GM21737 (cell line): ENCODE measurements at regions not wholly inside any gene's neighbourhood (a gene's known extent, or its start where the extent isn't known, plus 50 kb on each side); places are given as distances from the start of the nearest gene placed in this dataset.

Experiments used
- ATAC-seq: cut with Tn5 transposase; IDR thresholded peaks from one replicate; pipeline ENCODE4 v1.9.1; 2021; ENCODE audit warnings: mild to moderate bottlenecking, moderate library complexity; ENCODE audit not compliant: unreplicated experiment

- no peak for ATAC-seq
These were observed 414.7 kb downstream of the TLE4 start for GRCh38 chr9:79986437-79986836.

GRCh38 chr9:79985772-79986171 lies 414.0 kb downstream of the TLE4 start:
- ATAC-seq, result no peak

DNA sequence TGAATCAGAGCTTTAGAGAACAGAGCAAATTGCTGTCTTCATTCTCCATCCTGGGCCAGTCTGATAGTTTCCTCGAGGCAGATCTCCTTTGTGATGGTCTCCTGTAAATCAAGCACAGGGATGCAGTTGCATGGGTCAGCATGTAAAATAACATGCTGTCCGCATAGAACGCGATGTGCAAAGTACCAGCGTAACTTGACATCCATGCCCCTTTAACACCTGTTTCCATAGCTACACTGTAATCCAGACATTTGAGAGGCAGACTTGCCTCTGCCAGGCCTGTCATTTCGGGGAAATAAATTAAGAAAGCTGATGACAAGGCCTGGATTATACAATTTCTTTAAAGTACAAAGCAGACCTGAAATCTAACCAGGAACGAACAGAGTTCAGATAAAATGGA lies 413.5 kb downstream of the TLE4 start:
- ATAC-seq, result no peak

- ATAC-seq, result no peak
These were observed 412.8 kb downstream of the TLE4 start for GRCh38 chr9:79984429-79985067.

- no peak for ATAC-seq
These were observed 408.7 kb downstream of the TLE4 start for GRCh38 chr9:79980432-79980831.

DNA sequence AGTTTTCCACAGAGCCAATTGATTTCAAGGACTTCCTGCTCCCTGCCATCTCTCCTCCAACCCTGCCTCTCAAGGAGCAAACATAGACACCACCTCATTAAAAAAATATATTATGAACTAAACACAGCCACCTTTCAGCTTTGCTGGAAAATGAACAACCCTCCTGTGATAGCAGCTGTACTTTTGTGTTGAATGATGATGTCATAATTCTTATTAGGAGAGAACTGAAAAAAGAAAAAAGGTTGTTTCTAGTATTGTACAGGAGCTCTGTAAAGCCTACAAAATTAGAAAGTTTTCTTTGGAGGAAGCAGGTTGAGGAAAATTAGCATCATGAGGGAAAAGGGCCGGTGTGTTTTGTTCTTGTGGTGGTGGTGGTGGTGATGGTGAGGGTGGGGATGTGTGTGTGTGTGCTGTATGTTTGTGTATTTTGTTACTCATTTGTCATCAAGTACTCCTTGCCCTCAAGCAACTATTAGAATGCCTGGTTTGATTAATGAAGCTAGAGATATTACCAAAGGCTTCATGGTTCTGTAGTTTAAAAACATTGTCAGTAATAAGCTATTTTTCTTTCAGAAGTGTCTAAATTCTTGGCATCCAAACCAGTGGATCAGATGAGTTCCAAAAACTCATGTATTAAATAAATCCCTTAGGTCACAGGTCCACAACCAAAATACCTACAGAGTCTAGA lies 405.9 kb downstream of the TLE4 start:
- ATAC-seq, result no peak

DNA sequence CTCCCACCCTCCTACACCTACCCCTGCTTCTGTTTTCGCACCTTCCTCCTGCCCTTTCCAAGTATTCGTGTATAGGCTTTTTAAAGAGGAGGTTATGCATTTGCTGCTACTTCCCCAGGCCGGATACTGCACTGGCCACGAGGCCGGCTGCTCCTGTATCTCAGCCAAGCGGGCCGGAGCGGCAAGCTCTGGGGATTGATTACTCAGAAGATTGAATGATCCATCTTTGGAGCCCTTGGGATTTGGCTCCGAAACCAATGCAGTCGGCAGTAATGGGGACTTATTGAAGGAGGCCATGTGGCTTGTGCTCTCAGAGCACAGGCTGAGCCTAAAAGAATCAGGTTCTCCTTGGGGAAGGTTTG lies 405.3 kb downstream of the TLE4 start:
- ATAC-seq, result no peak

GRCh38 chr9:79976257-79977073 lies 404.7 kb downstream of the TLE4 start:
- no peak for ATAC-seq

DNA sequence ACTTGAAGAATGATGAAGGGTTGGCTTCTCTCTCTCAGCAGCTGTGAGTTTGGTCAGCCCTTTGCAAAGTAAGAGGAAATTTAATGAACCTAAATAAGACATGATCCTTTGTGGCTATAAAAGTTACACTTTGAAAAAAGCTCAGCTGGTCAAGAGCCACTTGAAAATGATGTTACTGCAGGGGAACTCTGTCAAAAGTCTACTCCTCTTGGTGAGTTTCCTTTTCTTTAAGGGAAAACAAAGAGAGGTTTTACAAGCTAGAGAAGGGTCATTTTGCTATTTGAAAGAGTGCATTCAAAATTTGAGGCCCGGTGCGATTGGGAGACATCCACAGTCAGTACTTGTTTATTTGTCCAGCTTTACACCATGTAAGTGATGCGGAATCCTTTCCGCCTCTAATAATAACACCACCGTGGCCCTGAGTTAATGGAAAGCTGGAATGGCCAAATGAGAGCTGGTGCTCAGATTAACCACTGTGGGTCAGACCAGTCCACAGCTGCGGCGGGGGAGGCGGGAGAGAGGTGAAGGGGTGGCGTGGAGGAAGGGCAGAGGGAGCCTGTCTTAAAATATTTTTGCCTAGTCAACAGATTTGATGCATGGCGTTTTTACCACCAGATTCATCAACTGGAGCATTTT lies 404.0 kb downstream of the TLE4 start:
- no peak for ATAC-seq

GRCh38 chr9:79974806-79975422 lies 403.1 kb downstream of the TLE4 start:
- no peak for ATAC-seq

DNA sequence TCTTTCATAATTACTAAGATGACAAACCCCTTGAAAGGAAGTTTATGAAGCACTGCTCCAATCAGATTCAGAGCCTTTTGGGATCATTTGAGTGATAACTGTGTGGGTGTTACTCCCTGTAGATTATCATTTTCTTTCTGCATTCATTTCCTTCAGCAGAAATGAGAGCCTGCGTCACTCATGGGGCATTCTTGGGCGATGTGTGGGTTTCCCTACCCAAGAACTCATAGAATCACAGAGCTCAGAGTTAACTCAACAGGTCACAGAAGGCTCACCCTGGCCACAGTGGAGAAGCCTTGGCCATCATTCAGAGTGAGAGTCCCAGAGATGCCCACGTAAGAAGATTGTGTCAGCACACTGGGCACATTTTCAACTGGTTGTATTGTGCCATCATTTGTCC lies 401.9 kb downstream of the TLE4 start:
- no peak for ATAC-seq

GRCh38 chr9:79970146-79970425 lies 398.3 kb downstream of the TLE4 start:
- no peak for ATAC-seq

GRCh38 chr9:79969393-79970145 lies 397.8 kb downstream of the TLE4 start:
- no peak for ATAC-seq

DNA sequence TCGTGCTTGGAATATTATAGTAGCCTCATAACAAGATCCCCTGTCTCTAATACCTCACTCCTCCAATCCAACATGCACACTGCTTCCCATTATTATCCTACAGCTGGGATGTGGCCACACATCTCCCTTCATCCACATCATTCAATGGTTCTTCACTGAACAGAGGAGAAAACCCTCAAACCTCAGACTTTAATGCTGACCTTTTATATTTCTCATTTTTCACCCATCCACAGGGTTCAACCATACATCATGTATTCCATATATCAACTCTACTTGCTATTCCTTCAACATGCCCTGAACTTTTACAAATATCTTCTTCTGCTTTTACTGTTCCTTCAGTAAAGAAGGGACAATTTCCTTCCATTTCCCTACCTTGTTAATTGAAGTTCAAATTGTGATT lies 396.8 kb downstream of the TLE4 start:
- no peak for ATAC-seq

GRCh38 chr9:79962836-79963235 lies 391.1 kb downstream of the TLE4 start:
- ATAC-seq, result no peak

DNA sequence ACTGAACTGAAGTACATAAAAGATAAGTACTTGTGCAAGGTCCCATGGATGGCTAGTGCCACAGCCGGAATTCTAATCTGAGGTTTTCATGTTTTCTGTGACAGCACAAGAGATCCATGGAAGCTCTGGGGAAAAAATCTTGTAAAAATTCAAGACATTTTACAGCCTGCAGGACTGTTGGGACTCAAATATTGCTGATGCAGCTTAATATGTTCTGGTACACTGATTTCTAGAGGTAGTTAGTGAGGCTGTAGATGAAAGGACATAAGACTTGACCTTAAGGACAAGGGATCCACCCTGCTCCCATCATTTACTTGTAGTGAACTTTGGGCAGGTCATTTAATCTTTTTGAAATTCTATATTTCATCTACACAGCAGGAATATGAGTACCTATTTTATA lies 390.4 kb downstream of the TLE4 start:
- ATAC-seq, result no peak

DNA sequence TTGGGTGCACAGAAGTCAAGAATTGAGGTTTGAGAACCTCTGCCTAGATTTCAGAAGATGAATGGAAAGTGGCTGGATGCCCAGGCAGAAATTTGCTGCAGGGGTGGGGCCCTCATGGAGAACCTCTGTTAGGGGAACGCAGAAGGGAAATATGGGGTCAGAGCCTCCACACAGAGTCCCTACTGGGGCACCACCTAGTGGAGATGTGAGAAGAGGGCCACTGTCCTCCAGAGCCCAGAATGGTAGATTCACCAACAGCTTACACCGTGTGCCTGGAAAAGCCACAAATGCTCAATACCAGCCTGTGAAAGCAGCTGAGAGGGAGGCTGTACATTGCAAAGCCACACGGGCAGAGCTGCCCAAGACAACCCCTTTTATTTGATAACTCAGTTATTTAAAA lies 383.5 kb downstream of the TLE4 start:
- no peak for ATAC-seq

DNA sequence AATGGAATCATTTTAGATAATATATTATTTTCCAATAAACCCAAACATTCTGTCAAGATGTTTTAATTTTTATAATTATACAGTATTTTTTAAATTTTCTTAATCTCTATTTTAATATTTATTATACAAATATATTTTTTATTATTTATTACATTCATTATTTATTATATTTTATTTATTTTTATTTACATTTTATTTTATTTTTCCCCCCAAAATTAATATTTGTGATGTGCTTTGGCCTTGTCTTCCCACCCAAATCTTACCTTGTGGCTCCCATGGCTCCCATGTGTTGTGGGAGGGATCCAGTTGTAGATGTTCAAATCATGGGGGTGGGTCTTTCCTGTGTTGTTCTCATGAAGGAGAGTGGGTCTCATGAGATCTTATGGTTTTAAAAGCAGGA lies 382.1 kb downstream of the TLE4 start:
- no peak for ATAC-seq

DNA sequence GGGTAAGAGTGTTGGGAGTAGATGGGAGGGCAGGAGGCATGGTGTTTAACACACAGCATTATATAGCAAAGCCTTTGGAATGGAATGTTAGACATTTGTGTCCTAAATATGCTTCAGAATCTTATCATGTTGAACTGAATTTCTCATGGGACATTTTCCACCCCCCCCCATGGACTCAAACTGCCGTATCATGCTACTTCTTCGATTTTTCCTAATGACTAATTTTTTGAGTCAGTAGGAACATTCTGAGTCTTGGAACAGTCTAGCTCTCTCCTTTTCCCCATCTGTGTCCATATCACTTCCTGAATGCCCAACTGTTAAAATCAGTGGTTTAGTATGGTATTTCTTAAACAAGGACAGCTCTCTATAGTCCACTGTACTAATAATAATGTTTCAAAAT lies 380.6 kb downstream of the TLE4 start:
- ATAC-seq, result no peak

DNA sequence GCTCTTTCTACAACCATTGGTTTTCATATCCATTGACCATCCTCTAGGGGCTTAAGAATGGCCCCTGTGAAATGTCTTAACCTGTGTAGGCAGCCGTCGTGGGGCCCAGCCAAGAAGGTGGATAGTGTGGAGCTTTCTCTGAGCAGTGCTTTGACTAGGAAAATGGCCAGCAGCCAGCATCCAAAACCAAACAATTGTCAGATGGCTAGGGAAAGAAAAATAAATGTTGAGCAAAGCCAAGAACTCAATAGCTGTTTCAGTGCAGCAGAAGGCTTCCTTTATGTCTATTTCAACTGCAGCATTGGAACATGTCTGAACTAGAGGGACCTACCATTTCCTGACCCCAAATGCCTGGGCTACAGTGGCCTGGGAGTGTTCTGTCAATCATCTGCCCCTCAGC lies 374.9 kb downstream of the TLE4 start:
- no peak for ATAC-seq

DNA sequence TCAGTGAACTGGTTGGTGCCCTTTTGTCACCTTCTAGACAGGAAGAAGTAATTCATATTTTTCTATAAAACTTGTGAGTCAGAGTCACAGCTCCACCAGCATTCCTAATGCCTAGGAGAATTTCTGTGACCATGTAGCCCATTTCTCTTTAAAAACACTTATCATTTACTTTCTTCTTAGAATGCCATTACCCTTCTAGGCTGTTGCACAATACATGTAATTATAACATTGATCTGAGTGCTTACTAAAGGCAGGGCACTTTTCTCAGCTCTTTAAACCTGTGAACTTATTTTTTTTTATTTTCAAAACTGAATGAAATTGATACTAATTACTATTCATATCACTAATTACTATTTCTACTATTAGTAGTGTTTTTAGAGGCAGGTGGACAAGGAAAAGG lies 373.7 kb downstream of the TLE4 start:
- no peak for ATAC-seq
